Lower leg skin (tissue), 4 donors: ENCODE measurements at regions not wholly inside any gene's neighbourhood (a gene's known extent, or its start where the extent isn't known, plus 50 kb on each side); places are given as distances from the start of the nearest gene placed in this dataset.

Experiments
- DNase-seq, 2 donors: peaks; one replicate each; pipeline ENCODE4 v3.0.0-alpha.2; 2019; ENCODE audit warnings: low spot score in 2 of 2
- H3K4me3 ChIP-seq: fragments of 200-600 bp; sonication (generic); 2 replicates; pipeline ENCODE4 v1.5.1; 2017; ENCODE audit warnings: mild to moderate bottlenecking, low read depth; ENCODE audit not compliant: poor library complexity, severe bottlenecking
- POLR2A ChIP-seq, 2 donors: fragments of 450-650 bp; IDR thresholded peaks; one replicate each; pipeline ENCODE4 v1.6.1; 2016 to 2017; ENCODE audit warnings: antibody characterized with exemption in 2 of 2, mild to moderate bottlenecking in 1 of 2, moderate library complexity in 1 of 2
- WGBS, 2 donors: methylation state at CpG; one replicate each; pipeline ENCODE4 v1.1.5; 2018; 5-methylcytosine and 5-hydroxymethylcytosine counted together
- intact Hi-C: fragments of 100-400 bp; cut with DNase I; formaldehyde crosslinking; loops from one replicate; pipeline ENCODE4 v1.15.0; 2023; ENCODE audit warnings: low total_unique reads
- TF ChIP-seq, protein P1 (sequence below), 3 donors: fragments of 450-650 bp; IDR thresholded peaks; one replicate each; pipeline ENCODE4 v1.5.1; 2016; ENCODE audit warnings: antibody characterized with exemption in 3 of 3, mild to moderate bottlenecking in 3 of 3, moderate library complexity in 2 of 3

DNA sequence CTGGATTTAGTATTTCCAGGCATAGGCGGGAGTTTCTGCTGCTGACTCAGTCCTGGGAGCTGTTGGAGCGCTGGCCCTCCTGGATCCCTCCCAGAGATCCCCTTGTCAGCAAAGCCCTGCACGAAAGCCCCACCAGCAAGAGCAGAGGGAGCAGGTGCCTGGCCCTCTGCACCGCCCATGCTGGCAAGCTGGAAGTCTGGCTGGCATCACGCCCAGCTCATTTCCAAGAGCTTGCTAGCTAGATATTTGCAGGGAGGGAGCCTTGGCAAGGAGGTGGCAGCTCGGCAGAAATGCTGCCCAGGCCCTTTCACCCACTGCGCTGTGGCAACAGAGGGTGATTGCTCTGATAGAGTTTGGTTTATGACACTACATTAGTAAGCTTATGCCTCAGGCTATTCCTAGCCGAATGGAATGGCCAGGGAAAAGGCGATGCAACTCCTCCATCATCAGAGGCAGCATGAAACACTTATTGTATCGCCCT lies 193.9 kb downstream of the EMP1 start:
- peak; percentile 58 to 93 for DNase-seq
- TF ChIP-seq, protein P1, sequence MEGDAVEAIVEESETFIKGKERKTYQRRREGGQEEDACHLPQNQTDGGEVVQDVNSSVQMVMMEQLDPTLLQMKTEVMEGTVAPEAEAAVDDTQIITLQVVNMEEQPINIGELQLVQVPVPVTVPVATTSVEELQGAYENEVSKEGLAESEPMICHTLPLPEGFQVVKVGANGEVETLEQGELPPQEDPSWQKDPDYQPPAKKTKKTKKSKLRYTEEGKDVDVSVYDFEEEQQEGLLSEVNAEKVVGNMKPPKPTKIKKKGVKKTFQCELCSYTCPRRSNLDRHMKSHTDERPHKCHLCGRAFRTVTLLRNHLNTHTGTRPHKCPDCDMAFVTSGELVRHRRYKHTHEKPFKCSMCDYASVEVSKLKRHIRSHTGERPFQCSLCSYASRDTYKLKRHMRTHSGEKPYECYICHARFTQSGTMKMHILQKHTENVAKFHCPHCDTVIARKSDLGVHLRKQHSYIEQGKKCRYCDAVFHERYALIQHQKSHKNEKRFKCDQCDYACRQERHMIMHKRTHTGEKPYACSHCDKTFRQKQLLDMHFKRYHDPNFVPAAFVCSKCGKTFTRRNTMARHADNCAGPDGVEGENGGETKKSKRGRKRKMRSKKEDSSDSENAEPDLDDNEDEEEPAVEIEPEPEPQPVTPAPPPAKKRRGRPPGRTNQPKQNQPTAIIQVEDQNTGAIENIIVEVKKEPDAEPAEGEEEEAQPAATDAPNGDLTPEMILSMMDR (IDR thresholded peaks at IDR 0.05): no peak
- no peak for TF ChIP-seq POLR2A (IDR thresholded peaks at IDR 0.05)
- intact Hi-C loops: no loop called here
- H3K4me3 ChIP-seq: no peak overlapping the region
- 18 to 27% methylated on average over 9 to 10 of the region's 10 CpGs for WGBS, 2 donors

DNA sequence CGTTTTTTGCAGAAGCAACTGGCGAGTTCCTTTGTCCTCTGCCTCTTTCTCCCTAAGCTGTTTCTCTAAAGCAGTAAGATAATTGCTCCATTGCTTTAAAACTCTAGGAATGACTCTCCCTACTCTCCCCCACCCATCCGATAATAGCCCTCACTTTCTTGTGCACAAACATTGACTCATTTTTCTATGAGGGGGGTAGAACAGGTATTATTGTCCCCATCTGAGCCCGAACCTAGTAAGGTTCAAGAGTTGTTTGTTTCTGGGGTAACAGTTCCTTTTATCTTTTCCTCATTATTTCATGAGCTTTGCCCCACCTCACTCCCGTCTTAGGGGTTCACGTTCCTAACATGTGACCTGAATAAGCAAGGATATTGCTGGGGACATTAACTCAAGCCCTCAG lies 190.6 kb downstream of the EMP1 start:
- WGBS, 2 donors: 60 to 78% methylated on average over 6 of the region's 6 CpGs
- intact Hi-C loops: no loop called here
- H3K4me3 ChIP-seq: no peak overlapping the region
- DNase-seq: no peak
- TF ChIP-seq, protein P1 (IDR thresholded peaks at IDR 0.05): no peak
- TF ChIP-seq POLR2A (IDR thresholded peaks at IDR 0.05): no peak

DNA sequence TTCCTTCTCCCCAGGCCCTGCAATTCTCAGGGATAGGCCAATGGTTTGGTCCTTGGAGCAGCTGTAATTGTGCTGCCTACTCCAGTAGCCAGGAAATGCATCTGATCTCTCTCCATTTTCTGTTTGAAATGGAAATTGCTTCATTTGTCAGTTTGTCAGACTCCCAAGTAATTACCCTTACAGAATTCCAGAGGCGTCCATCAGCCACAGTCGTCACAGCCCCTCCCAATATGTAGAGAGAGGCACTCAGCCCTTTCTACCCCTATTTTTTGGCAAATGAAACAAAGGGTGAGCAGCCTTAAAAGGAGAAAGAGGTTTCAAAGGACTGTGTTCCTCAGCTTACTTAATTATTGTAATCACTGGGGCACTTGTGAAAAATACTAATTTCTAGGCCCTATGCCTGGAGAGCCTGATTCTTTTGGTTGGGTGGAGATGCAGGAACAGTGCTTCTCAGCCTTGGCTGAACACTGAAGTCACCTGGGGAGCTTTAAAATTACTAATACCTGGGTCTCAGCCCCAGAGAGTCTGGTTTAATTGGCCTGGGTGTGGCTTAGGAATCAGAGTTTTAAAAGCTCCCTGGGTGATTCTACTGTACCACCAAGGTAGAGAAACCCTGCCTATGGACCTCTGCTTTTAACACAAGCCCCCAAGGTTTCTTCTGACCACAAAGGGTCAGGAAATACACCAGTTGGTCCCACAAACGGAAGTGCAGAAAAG lies 190.0 kb downstream of the EMP1 start:
- H3K4me3 ChIP-seq: no peak overlapping the region
- intact Hi-C loops: no loop called here
- no peak for TF ChIP-seq POLR2A (IDR thresholded peaks at IDR 0.05)
- TF ChIP-seq, protein P1 (IDR thresholded peaks at IDR 0.05): no peak
- WGBS, 2 donors: 43 to 60% methylated on average over 3 of the region's 3 CpGs
- no peak for DNase-seq

DNA sequence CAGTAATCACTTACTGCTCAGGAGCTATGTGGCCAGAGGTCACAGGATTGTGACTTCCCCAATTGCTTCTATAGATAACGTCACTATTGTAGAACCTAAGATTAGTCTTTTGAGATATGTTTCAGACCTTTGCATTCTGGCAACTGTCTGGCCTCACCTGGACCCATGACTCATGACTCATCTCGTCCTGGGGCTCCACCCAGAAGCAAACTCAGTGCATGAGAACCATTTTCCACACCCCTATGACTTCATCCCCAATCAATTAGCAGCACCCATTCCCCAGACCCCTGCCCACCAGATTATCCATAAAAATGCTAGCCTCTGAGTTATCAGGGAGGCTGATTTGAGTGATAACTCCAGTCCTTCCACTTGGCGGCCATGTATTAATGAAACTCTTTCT lies 186.9 kb downstream of the EMP1 start:
- 62 to 73% methylated on average over 3 of the region's 3 CpGs for WGBS, 2 donors
- DNase-seq: no peak
- TF ChIP-seq, protein P1 (IDR thresholded peaks at IDR 0.05): no peak
- TF ChIP-seq POLR2A (IDR thresholded peaks at IDR 0.05): no peak
- intact Hi-C loops: no loop called here
- no peak overlapping the region for H3K4me3 ChIP-seq

DNA sequence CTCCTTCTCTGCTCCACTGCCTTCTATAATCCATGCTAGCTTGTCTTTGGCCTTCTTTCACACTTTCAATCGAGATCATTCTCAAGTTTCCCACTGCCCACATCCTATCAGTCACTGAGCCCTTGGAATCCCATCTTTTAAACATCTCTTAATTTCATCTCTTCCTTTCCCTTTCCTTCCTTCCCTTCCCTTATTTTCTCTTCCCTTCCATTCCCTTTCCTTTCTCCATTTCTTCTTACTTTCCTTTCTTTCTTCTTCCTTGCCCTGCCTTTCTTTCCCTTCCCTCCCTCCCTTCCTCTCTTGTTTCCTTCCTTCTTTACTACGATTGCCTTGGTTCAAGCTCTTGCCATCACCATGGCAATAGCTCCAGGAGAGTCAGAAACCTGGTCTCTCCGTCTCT lies 183.8 kb downstream of the EMP1 start:
- no peak overlapping the region for H3K4me3 ChIP-seq
- intact Hi-C loops: no loop called here
- TF ChIP-seq, protein P1 (IDR thresholded peaks at IDR 0.05): no peak
- no peak for TF ChIP-seq POLR2A (IDR thresholded peaks at IDR 0.05)
- DNase-seq: no peak
- WGBS, 2 donors: 74 to 84% methylated on average over 3 of the region's 3 CpGs
